RCC 7860 (cell line): ENCODE measurements at regions not wholly inside any gene's neighbourhood (a gene's known extent, or its start where the extent isn't known, plus 50 kb on each side); places are given as distances from the start of the nearest gene placed in this dataset.
"Not testable (repeated sequence)": the region's sequence is repeated elsewhere in the genome, so short reads cannot be mapped to it uniquely, and the experiment has no call there.

ENCODE experiments used
- DNase-seq: peaks from one replicate; pipeline ENCODE4 v3.0.0-alpha.2; 2015; ENCODE audit warnings: low spot score
- FAIRE-seq: peaks from 2 replicates; lab custom pipeline; 2012; peaks lifted over from hg19 to GRCh38; lab: Jason Lieb, UNC

DNA sequence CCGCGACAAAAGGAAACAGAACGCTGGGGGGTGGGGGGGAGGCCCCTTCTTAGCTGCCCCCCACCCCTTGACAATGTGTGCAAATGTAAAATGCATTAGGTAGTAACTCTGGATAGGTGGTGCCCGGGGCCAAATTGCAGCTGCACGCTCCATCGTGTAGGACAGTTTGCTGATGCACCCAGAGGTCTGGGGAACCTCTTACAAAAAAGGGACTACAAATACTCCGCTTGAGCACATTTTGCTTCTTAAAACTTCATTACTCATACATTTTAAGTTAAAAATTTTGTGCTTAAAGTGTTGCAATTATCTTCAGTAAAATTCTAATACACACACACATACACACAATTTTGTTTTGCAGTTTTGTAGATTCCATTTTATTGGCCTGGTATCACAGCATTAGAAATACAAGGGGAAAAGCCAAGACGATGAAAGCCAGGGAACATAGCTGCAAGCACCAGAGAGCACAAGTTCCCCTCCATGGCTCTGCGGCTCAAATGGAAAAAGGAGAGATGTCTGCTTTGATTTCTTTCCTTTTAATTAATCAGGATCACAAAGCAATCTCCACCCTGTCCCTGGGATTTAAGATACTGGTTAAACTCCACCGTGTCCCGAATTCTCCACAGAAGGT is 582.1 kb downstream of the ZEB2 start:
- FAIRE-seq, result no peak
- DNase-seq, result no peak

GRCh38 chr2:143936848-143937722 is 582.8 kb downstream of the ZEB2 start:
- FAIRE-seq (no peak), DNase-seq (no peak)

DNA sequence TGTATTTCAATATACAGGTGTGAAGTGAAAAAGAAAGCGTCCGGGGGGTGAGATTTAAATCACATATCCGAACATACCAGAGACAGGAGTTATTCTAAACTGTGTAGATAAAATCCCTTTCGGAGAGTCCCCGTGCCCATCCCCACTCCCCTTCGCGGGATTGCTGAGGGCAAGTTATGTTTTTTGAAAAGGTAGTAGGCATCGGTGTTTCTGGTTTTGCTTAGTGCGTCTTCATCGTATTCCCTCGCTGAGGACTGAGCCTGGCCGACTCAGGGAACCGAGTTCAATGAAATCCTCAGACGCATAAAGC is 583.4 kb downstream of the ZEB2 start:
- FAIRE-seq (no peak), DNase-seq (no peak)

- no peak for DNase-seq
- no peak for FAIRE-seq
Observed at GRCh38 chr2:143935482-143935752, 584.5 kb downstream of the ZEB2 start.

DNA sequence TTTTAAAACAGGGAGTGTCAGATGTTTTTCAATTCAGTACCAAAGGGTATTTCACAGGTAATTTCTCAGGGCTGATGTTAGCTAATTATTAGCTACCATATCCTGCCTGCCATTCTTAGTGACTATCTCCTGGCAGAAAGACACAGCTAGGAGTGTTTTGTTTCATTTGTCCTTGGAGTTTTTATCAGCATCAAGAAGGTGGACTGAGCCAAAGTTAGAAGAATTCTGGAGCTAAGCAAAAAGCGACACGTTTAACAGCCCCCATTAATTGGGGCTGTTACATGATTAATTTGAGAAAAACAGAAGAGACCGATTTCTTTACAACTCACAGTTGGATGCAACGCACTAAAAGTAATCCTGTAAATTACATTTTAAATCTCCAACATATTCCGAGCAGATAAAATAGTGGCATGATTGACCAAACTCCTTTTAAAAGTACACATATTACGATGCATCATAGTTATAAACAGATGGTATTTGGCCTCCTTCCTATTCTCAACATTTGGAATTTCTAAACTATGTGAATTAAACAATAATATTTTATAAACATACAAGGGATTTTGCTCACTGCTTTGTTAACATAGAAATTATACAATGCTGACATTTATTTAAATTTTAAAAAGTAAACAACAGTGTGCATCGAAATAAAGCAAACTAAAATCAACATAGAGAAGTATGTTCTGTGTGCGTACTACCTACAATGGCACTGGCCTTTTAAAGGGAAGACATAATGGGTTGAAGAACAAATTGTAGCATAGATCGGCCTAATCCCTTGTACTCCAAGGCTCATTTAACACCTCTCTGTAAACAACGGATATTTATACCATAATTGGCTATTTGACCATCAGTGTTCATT is 585.1 kb downstream of the ZEB2 start:
- peak; percentile 19 for DNase-seq
- peak; percentile 40 for FAIRE-seq

- FAIRE-seq (no peak), DNase-seq (no peak)
Observed at GRCh38 chr2:143933946-143934569, 585.9 kb downstream of the ZEB2 start.

DNA sequence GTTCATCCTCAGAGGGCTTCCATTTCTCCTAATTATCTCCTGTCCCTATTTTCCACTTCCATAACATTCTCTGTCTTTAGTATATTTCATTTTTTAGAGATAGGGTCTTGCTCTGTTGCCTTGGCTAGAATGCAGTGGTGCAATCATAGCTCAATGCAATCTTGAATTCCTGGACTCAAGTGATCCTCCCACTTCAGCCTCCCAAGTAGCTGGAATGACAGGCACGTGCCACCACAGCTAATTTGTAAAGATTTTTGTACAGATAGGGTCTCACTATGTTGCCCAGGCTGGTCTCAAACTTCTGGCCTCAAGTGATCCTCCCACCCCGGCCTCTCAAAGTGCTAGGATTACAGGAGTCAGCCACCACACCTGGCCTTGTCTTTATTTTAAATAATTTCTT is 589.0 kb downstream of the ZEB2 start:
- FAIRE-seq, result no peak
- no peak for DNase-seq

GRCh38 chr2:143928613-143929012 is 591.3 kb downstream of the ZEB2 start:
- DNase-seq, result no peak
- FAIRE-seq, result no peak

- FAIRE-seq (no peak), DNase-seq (no peak)
Observed at GRCh38 chr2:143928184-143928583, 591.7 kb downstream of the ZEB2 start.

- FAIRE-seq (no peak), DNase-seq (no peak)
Observed at GRCh38 chr2:143926736-143927135, 593.2 kb downstream of the ZEB2 start.

DNA sequence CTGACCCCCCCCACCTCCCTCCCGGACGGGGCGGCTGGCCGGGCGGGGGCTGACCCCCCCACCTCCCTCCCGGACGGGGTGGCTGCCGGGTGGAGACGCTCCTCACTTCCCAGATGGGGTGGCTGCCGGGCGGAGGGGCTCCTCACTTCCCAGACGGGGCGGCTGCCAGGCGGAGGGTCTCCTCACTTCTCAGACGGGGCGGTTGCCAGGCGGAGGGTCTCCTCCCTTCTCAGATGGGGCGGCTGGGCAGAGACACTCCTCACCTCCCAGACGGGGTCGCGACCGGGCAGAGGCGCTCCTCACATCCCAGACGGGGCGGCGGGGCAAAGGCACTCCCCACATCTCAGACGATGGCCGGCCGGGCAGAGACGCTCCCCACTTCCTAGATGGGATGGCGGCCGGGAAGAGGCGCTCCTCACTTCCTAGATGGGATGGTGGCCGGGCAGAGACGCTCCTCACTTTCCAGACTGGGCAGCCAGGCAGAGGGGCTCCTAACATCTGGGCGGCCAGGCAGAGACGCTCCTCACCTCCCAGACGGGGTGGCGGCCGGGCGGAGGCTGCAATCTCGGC is 597.6 kb downstream of the ZEB2 start:
- FAIRE-seq, DNase-seq: not testable (repeated sequence)

DNA sequence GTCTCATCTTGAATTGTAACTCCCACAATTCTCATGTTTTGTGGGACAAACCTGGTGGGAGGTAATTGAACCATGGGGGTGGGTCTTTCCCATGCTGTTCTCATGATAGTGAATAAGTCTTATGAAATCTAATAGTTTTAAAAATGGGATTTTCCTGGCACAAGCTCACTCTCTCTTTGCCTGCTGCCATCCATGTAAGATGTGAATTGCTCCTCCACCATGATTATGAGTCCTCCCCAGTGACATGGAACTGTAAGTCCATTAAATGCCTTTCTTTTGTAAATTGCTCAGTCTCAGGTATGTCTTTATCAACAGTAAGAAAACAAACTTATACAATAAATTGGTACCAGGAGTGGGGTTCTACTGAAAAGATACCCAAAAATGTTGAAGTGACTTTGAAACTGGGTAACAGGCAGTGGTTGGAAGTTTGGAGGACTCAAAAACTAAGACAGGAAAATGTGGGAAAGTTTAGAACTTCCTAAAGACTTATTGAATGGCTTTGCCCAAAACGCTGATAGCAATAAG is 601.4 kb downstream of the ZEB2 start:
- FAIRE-seq, result no peak
- no peak for DNase-seq

DNA sequence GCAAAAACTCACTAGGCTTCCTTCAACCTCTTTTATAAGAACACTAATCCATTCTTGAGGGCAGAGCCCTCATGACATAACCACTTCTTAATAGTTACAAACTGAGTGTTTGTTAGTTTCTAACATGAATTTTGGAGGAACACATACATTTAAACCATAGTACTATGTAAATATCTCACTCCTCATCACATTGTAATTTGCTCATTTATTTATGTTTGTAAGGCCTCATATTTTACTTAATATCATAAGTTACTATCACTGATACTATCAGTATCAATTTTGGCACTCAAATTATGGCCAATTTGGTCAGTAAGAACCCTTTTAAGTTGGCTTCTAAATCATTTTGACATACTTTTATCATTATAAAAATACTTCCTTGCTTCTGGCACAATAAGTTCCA is 603.1 kb downstream of the ZEB2 start:
- DNase-seq, result no peak
- no peak for FAIRE-seq

DNA sequence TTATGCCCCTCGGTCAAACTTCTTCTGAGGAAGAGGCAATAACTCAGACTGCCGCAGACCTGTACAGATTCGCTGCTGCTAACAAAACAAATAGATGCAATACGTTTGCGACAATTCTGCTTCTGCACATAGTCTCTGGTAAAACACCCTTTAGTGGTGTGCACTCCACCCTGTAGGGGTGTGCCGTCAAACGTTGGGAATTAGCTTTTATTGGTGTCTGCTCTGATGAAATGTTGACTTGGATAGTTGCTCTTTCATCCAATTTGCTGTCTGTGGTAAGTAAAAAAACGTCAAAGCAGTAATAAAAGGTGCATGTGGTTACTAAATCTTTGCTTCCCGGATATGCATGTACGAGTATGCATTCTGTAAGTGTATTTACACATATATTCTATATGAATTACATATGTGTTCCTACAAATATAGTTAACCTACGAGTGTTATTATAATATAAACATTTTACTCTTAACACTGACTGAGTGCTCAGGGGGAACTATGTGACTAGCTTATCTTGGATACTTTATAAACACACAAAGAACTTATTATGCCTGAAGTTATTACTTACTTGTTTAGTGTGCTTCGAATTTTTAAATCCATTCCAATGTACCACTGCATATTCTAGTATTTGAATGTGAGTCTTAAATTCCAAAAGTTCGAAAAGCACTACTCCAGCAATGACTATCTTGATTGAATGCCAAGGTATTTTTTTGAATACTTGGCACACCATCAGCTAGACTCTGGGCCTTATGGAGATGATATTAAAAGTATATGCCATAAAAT is 610.2 kb downstream of the ZEB2 start:
- FAIRE-seq (no peak), DNase-seq (no peak)

DNA sequence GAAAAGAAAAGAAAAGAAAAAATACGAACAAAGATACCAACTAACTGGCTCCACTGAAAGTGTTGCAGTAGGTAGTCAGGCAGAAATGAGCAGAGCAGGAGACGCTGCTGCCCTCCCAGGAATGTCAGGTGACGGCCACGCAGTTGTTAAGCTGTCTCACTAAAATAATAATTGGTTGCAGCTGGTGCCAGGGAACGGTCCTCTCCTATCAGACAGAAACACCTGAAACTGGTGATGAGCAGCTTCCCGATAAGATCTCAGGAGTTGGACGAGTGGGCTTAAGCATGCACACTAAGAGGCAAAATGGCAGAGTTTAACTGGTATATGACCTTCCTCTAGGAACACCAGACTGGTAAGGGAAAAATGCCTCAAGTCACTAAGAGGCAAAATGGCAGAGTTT is 611.1 kb downstream of the ZEB2 start:
- FAIRE-seq, result no peak
- DNase-seq, result no peak

- no peak for FAIRE-seq
- no peak for DNase-seq
Observed at GRCh38 chr2:143907801-143908200, 612.1 kb downstream of the ZEB2 start.

DNA sequence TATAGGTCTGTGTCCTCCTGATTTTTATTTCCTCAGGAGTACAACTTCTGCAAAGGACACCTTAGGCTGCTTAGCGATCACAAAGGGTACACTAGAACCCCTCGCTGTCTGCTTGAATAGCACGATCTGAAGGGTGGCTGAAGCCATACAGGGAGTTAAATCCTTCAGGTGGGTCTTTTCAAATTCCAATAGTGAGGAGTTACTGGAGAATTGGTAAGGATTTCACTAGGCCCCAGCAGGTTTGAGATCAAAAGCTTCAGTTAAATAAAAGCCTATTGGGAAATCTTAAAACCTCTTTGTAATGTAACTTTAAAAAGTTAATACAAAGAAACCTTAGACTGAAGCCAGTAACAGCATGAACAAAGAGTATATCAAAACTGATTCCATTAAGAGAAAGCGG is 613.1 kb downstream of the ZEB2 start:
- FAIRE-seq, result no peak
- no peak for DNase-seq

DNA sequence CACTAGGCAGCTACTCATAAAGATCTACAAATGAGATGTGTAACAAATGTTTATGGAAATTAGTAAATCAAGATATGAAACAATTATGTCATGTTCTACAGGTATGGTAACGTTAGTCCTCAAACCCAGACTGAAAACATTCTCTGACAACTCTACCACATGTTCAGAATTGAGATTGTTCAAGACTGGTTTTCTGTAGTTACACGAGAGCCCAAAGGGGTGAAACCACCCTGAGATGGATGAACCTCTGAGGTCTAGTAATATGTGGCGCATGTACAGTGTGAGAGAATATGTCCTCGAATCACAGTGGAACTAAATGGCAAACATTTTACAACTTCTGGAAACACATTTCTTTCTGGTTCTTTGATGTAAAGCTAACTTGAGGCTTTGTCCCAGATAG is 614.3 kb downstream of the ZEB2 start:
- no peak for DNase-seq
- FAIRE-seq, result no peak

- DNase-seq, result no peak
- no peak for FAIRE-seq
Observed at GRCh38 chr2:143903172-143903856, 616.6 kb downstream of the ZEB2 start.
